ENCODE measurements at regions not wholly inside any gene's neighbourhood (a gene's known extent, or its start where the extent isn't known, plus 50 kb on each side); places are given as distances from the start of the nearest gene placed in this dataset.

DNA sequence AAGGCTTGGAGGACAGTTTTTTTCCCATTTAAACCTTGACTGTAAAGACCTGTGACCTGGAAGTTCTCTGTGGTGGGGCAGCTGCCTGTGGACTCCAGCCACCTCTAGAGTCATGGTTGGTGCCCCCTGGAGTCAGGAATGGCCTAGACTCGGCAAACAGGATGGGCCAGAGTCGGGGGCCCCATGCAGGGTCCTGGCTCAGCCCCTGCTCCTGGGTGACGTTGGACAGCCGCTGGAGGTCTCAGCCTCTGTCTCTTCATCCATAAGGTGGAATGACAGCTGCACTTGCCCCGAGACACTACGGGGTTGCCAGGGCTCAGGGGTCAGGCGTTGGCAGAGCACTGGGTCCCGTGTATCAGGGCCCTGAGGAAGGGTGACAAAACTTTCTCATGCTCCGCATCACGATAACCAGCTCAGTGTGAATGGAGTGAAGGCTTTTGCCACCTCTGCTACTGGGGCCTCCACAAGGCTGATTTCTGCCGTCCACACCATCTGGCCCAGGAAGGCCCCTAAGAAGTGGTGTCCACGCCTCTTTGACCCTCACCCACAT, 58.5 kb upstream of the TTC34 start:
- H3K27me3 ChIP-seq, result peaks cover 0 to 4% (median 0%) of the 10 kb centered on the region in 4 donors
- WGBS, 2 donors, result 55 to 63% methylated on average over 12 of the region's 12 CpGs
- ATAC-seq (no peak), FAIRE-seq (no peak), DNase-seq (peak in 1 of 6 donors; percentile 29)
- no peak overlapping the region for H3K4me3 ChIP-seq
- H3K27ac ChIP-seq, result no peak overlapping the region
- intact Hi-C loops (cut with DNase I), result no loop called here
- H3K9me3 ChIP-seq, result no peaks in the 10 kb centered on the region
- TF ChIP-seq, protein P1, sequence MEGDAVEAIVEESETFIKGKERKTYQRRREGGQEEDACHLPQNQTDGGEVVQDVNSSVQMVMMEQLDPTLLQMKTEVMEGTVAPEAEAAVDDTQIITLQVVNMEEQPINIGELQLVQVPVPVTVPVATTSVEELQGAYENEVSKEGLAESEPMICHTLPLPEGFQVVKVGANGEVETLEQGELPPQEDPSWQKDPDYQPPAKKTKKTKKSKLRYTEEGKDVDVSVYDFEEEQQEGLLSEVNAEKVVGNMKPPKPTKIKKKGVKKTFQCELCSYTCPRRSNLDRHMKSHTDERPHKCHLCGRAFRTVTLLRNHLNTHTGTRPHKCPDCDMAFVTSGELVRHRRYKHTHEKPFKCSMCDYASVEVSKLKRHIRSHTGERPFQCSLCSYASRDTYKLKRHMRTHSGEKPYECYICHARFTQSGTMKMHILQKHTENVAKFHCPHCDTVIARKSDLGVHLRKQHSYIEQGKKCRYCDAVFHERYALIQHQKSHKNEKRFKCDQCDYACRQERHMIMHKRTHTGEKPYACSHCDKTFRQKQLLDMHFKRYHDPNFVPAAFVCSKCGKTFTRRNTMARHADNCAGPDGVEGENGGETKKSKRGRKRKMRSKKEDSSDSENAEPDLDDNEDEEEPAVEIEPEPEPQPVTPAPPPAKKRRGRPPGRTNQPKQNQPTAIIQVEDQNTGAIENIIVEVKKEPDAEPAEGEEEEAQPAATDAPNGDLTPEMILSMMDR (IDR thresholded peaks at IDR 0.05), result no peak
- no peaks in the 10 kb centered on the region for H3K36me3 ChIP-seq
- H3K4me1 ChIP-seq, result no peaks in the 10 kb centered on the region

DNA sequence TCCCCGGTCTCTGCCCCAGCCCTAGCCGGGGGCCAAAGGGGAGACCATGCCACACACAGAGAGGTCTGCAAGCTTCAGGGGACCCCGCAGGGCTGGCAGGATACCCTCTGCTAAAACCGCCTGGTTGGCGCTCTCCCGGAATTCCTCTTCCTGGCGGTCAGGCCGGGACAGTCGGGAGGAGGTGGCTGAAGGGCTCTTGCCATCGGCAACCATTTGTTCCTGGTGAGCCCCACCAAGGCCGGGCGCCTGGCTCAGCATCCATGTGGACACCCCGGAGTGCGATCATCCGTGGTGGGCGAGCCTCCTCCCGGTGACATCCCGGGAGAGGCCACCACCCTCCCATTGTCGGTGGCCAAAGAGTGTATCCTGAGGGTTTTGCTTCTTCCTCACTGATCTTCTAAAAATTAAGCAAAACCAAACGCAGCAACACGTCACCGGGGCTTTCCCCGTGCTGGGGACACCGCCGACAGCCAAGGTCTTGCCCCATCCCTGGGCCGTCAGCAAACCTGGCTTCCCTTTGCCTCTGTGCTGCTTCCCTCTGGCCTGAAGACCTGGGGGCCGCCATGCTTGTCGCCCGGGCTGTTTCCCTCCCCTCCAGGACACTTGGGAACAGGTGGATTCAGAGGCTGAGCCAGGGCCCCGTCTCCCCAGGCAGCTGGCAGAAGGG, 59.1 kb upstream of the TTC34 start:
- intact Hi-C loops (cut with DNase I), result no loop called here
- TF ChIP-seq, protein P1 (IDR thresholded peaks at IDR 0.05), result no peak
- no peak overlapping the region for H3K4me3 ChIP-seq
- 74 to 83% methylated on average over 30 of the region's 30 CpGs for WGBS, 2 donors
- no peaks in the 10 kb centered on the region for H3K36me3 ChIP-seq
- peak in 1 of 6 donors; percentile 55 for DNase-seq
- no peaks in the 10 kb centered on the region for H3K9me3 ChIP-seq
- H3K27me3 ChIP-seq, result peaks cover 0 to 4% (median 0%) of the 10 kb centered on the region in 4 donors
- no peak for ATAC-seq
- FAIRE-seq, result no peak
- H3K27ac ChIP-seq, result no peak overlapping the region
- no peaks in the 10 kb centered on the region for H3K4me1 ChIP-seq

DNA sequence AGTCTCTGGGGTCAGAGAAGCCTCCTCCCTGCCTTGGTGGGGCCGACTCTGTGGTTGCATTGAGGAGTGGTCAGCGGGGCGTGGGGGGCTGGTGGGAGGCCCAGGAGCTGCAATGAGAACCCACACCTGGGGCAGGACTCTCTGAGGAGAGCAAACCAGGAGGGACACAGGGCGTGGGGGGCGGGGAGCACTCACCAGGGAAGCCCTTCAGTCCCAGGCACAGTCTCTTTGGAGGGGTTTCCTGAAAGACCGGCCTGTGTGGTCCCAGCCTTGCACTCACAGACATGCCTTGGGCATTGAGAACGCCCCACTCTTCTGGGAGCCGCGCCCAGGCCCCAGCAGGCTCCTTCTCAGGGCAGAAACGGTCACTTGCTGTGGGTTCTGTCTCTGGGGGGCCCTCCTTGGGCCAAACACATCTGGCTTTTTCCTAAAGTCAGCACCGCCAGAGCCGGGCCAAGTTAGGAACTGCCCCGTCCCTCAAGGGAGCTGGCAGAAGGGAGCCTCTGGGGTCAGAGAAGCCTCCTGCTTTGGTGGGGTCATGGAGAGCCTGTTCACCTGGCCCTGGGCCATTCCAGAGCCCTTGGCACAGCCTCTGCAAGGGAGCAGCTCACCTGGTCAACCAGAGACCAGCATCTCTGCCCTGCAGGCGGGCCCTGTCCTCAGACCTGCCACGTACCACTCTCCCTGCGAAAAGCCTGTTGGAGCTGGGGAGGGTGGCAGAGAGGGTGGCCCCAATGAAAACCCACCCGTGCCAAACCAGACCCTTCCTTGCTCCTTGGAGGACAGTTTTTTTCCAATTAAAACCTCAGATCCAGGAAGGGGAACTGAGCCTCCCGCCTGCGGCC, 59.9 kb upstream of the TTC34 start:
- TF ChIP-seq, protein P1 (IDR thresholded peaks at IDR 0.05), result no peak
- H3K27me3 ChIP-seq, result peaks cover 0 to 4% (median 0%) of the 10 kb centered on the region in 4 donors
- H3K4me1 ChIP-seq, result no peaks in the 10 kb centered on the region
- no peaks in the 10 kb centered on the region for H3K36me3 ChIP-seq
- WGBS, 2 donors, result 65 to 72% methylated on average over 19 of the region's 19 CpGs
- intact Hi-C loops (cut with DNase I), result no loop called here
- DNase-seq (peak in 1 of 6 donors; percentile 52), ATAC-seq (no peak), FAIRE-seq (no peak)
- no peaks in the 10 kb centered on the region for H3K9me3 ChIP-seq
- H3K27ac ChIP-seq, result no peak overlapping the region
- H3K4me3 ChIP-seq, result no peak overlapping the region

DNA sequence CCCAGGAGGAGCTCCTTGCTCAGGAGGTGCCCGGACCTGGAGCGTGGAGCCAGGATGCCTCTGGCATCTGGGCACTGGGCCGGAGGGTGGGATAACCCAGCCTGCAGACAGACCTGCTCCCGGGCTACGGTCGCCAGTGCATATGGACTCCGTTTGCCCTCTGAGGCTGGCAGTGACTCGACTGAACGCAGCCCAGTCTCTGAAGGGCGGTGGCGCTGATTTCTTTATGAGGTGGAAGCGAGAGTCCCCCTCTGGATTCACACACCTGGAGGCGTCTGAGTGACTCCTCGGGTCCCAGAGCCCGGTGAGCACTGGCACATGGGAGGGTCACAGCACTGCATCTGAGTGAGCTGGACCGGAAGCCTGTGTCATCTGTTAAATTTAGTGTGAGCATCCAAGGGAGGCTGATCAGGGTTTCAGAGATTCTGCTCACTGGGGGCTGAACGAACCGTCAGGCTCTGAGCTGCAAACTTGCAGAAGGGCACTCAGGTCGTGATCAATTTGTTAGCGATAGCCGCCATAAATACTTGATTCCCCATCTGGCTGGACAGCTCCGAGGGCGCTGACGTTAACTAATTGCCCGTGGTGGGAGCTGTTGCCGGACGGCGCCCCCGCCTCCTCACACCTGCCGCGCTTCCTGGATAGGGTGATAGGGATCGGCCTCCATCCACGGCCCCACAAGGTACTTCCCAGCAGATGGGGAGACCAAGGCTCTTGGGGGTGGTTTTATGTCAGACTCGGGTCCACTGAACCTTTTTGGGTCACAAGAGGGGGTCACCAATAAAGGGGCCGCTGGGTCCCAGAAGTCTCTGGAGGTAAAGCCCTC, 60.7 kb upstream of the TTC34 start:
- WGBS, 2 donors, result 37 to 50% methylated on average over 34 to 35 of the region's 35 CpGs
- no peaks in the 10 kb centered on the region for H3K4me1 ChIP-seq
- H3K27me3 ChIP-seq, result peaks cover 0 to 4% (median 0%) of the 10 kb centered on the region in 4 donors
- H3K9me3 ChIP-seq, result no peaks in the 10 kb centered on the region
- no peak overlapping the region for H3K27ac ChIP-seq
- intact Hi-C loops (cut with DNase I), result no loop called here
- ATAC-seq, result no peak
- no peak for FAIRE-seq
- TF ChIP-seq, protein P1 (IDR thresholded peaks at IDR 0.05), result no peak
- no peak overlapping the region for H3K4me3 ChIP-seq
- peak in 2 of 6 donors; percentile 6 to 35 for DNase-seq
- no peaks in the 10 kb centered on the region for H3K36me3 ChIP-seq

Data from pancreas (tissue), 10 donors.